Fibroblast of pulmonary artery (primary cell): ENCODE measurements at regions not wholly inside any gene's neighbourhood (a gene's known extent, or its start where the extent isn't known, plus 50 kb on each side); places are given as distances from the start of the nearest gene placed in this dataset.

ENCODE experiments used
- DNase-seq: peaks from one replicate; pipeline ENCODE4 v3.0.0-alpha.2; 2010; ENCODE audit warnings: low read depth
- H3K4me3 ChIP-seq: replicated peaks from 2 replicates; pipeline ENCODE4 v1.5.1; 2011; ENCODE audit warnings: low read depth, mild to moderate bottlenecking, control low read depth, low read length, moderate library complexity
- TF ChIP-seq, protein P1 (sequence below): IDR thresholded peaks from 2 replicates; pipeline ENCODE4 v1.5.1; 2011; ENCODE audit warnings: mild to moderate bottlenecking, control low read depth, low read length, inconsistent platforms; ENCODE audit errors: missing control alignments

DNA sequence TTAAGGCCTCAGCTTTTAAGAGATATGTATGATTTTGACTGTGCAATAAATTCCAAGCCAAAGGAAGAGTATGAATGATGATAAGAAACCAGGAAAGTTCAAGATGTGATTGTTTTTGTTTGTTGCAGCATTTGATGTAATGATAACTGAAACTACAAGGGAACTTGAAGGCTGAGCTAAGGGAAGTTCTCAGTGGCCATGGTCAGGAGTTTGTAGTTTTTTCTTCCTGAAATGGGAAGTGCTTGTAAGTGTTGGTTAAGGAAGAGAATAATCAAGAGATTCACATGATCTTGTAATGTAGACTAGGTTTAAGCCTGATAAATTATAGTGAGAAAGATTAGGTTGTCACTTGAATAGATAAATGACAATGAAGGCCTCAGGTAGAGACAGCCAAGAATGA, 53.4 kb downstream of the PTCHD4 start:
- TF ChIP-seq, protein P1, sequence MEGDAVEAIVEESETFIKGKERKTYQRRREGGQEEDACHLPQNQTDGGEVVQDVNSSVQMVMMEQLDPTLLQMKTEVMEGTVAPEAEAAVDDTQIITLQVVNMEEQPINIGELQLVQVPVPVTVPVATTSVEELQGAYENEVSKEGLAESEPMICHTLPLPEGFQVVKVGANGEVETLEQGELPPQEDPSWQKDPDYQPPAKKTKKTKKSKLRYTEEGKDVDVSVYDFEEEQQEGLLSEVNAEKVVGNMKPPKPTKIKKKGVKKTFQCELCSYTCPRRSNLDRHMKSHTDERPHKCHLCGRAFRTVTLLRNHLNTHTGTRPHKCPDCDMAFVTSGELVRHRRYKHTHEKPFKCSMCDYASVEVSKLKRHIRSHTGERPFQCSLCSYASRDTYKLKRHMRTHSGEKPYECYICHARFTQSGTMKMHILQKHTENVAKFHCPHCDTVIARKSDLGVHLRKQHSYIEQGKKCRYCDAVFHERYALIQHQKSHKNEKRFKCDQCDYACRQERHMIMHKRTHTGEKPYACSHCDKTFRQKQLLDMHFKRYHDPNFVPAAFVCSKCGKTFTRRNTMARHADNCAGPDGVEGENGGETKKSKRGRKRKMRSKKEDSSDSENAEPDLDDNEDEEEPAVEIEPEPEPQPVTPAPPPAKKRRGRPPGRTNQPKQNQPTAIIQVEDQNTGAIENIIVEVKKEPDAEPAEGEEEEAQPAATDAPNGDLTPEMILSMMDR, result no peak
- H3K4me3 ChIP-seq, result no peak overlapping the region
- DNase-seq, result no peak

DNA sequence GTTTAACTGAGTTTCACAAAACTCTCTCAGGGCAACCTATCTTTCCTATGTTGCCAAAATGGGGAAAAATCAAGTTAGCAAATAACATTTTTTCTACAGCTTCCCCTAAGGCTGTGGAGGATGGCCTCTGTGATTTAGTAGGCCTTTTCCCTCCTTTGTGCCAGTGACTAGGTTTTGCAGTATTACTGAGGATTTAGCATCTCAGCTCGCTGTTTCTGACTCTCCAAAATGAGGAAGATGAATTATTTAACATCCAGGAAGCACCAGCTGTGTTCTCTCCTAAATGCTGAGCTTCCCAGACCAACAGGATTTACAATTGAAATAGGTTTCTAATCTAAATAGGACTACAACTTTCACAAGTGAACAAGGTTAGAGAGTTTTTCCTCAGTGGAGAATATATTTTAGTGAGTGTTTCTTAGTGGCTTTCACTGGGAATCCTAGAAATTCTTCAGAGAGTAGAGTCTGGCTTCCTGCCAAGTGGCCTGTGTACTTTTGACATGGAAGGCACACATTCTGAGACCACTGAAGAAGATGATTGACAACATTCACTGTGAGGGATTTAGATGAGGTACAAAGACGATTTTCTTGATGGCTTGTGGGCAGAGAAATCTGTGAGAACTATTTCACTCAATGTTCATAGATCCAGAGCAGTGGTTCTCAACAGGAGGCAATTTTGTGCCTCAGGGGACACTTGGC, 62.4 kb downstream of the PTCHD4 start:
- TF ChIP-seq, protein P1, result no peak
- H3K4me3 ChIP-seq, result no peak overlapping the region
- DNase-seq, result no peak

DNA sequence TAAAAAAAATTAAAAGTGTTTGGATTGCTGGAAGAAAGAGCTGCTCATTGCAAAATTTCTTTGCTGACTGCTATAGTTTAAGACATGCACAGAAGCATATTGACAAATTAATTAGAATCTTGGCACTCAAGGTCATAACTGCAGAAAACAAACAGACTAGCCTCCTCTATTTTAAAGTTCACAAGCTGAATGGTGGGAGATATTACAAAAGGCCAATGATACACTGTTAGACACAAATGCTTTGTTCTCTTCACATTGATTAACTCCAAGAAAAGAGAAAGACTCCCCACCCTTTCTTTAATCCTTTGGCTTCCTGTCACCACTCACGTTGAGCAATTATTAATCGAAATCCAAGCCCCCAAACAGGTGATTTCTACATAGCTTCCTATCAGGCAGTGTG, 69.1 kb downstream of the PTCHD4 start:
- DNase-seq, result no peak
- no peak overlapping the region for H3K4me3 ChIP-seq
- TF ChIP-seq, protein P1, result no peak

DNA sequence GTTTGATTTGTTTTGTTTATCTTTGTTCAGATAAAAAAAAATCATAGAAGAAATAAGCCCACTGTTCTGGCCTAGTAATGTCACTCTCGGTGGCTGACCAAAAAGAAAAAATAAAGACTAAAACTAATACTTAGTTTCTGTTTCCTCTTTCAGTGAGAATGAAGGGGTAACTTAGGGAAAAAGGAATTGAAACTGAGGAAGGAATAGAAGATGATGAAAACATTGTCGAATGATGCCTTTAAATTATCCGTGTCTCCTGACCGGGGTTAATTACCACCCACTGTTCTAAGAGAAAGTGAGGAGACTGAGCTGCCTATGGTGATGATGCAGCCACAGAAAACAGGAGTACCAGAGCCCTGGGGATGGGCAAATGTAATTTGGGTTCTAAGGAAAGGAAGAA, 73.1 kb downstream of the PTCHD4 start:
- TF ChIP-seq, protein P1, result no peak
- H3K4me3 ChIP-seq, result no peak overlapping the region
- no peak for DNase-seq

DNA sequence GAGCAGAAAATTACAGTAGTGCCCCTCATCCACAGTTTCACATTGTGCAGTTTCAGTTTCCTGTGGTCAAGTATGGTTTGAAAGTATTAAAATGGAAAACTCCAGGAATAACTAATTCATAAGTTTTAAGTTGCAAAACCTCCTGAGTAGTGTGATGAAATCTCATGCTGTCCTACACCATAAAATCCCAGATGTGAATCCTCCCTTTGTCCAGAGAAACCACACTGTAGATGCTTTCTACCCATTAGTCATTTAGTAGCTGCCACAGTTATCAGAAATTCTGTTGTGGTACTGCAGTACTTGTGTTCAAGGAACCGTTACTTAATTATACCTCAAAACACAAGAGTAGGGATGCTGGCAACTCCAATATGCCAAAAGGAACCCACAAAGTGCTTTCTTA, 74.7 kb downstream of the PTCHD4 start:
- TF ChIP-seq, protein P1, result no peak
- DNase-seq, result peak; percentile 82
- H3K4me3 ChIP-seq, result no peak overlapping the region

DNA sequence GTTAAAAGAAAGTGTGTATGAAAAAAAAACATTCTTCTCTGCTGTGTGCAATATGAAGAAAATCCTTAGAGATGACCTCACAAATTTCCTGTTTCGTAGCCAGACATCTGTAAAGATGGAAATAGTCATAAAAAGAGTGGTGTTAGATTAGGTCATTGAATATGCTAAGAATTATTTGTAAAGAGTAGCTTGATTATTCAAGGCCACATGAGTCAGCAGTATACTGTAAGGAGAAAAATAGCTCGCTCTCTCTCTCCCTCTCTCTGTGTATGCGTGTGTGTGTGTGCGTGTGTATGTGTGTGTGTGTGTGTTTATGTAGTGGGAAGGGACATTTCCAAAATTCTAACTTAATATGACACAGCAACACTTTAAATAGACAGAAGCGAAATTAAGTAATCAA, 78.8 kb downstream of the PTCHD4 start:
- peak; percentile 77 for DNase-seq
- H3K4me3 ChIP-seq, result no peak overlapping the region
- TF ChIP-seq, protein P1, result no peak

DNA sequence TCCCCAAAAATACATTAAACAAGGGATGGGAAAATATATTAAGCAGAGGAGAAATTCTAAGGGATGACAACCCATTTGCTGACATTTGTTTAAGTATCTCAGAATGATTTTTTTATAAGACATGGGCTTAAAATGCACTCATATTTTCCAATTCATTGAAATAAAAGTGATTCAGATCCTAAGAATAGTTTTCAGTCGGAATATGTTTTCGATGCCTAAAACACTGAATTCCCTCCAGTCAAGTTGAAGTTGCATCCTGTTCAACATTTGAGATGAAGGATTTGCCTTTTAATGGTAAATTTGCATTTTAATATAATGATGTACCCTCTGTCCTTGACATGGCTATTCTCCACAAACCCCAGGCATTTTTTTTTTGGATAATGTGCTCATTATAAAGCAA, 79.3 kb downstream of the PTCHD4 start:
- no peak for DNase-seq
- no peak overlapping the region for H3K4me3 ChIP-seq
- TF ChIP-seq, protein P1, result no peak
